Activated T-cell treated with anti-CD3 and anti-CD28 coated beads for 48 hours (primary cell): ENCODE measurements at regions not wholly inside any gene's neighbourhood (a gene's known extent, or its start where the extent isn't known, plus 50 kb on each side); places are given as distances from the start of the nearest gene placed in this dataset.
"Not testable (repeated sequence)": the region's sequence is repeated elsewhere in the genome, so short reads cannot be mapped to it uniquely, and the experiment has no call there.

ENCODE experiments used
- DNase-seq: peaks from one replicate; pipeline ENCODE4 v3.0.0-alpha.2; 2020; ENCODE audit warnings: low read depth

DNA sequence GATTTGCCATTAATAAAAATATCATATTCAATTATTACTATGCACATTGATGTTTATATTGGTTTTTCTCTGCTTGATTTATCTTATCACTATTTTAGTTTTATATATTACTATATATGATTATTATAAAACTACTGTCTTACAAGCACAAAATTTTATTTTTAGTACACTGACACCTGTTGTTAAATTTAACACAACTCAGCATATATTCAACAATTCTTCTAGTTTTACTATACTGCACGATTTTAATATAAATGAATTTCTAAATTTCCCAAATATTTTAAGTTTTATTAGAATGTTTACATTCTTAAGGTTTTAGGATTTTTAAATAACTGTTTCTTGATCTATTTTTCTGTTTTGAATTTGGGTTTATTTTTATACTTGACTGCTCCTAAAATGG is 889.8 kb upstream of the GJE1 start:
- no peak for DNase-seq

GRCh38 chr6:141229296-141229695 is 903.4 kb upstream of the GJE1 start:
- DNase-seq = no peak

DNA sequence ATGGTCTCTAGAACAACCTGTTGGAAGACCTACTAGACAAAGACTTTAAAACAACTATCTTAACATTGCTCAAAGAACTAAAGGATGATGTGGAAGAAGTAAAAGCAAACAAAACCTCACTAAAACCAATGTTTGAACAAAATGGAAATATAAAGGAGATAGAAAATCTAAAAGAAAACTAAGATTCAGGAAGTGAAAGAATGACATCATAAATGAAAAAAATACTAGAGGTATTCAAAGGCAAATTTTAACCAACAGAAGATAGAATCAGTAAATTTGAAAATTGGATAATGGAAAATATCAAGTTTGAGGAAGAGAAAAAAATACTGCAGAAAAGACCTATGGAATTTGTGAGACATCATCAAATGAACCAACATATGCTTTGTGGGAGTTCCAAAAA is 914.1 kb upstream of the GJE1 start:
- DNase-seq = no peak

GRCh38 chr6:141216726-141217125 is 916.0 kb upstream of the GJE1 start:
- no peak for DNase-seq

GRCh38 chr6:141212296-141212695 is 920.4 kb upstream of the GJE1 start:
- DNase-seq = no peak

DNA sequence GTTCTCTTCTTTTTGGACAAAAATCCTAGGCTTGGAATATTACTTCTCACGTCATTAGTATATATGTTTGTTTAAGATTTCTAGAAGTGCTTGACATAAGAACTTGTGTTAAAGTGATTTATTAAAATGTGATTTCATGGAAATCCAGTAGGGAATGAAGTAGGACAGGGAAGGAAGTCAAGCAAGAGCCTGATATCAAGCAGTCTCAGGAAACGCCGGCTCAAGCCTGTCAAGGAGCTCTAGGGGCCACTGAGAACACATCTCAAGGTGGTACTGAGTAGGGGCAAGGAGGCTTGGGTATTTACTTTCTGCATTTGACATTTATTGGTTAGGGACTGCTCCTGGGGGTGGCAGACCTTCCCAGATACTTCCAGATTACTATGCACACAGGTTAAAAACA is 920.9 kb upstream of the GJE1 start:
- DNase-seq = no peak

DNA sequence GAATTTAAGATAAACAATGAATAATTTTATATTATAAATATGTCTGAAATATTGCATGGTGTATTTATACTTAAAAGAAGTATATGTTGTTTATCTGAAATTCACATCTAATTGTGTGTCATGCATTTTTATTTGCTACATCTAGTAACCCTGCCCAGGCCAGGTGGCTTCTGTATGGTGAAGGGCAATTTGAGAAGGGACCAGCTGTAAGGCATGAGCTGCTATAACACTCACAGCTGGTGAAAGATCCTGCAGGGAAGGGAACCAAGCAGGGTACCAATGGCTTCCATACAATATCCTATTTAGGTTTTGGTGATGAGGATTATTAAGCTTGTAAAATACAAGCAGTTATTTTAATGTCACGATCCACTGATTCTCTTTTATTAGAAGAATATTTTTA is 921.8 kb upstream of the GJE1 start:
- DNase-seq = no peak

DNA sequence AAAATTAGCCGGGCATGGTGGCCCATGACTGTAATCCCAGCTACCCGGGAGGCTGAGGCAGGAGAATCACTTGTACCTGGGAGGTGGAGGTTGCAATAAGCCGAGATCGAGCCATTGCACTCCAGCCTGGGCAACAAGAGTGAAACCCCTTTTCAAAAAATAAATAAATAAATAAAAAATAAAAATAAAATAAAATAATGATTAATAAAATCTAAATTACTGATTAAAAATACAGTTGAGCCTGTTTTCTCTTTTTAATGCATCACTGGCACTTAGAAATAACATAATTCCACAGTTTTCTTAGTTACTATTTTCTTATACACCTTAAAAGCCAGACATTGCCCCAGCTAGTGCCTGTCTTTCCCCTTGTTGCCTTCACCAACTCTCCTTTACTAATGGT is 922.8 kb upstream of the GJE1 start:
- no peak for DNase-seq

GRCh38 chr6:141208101-141208500 is 924.6 kb upstream of the GJE1 start:
- no peak for DNase-seq

DNA sequence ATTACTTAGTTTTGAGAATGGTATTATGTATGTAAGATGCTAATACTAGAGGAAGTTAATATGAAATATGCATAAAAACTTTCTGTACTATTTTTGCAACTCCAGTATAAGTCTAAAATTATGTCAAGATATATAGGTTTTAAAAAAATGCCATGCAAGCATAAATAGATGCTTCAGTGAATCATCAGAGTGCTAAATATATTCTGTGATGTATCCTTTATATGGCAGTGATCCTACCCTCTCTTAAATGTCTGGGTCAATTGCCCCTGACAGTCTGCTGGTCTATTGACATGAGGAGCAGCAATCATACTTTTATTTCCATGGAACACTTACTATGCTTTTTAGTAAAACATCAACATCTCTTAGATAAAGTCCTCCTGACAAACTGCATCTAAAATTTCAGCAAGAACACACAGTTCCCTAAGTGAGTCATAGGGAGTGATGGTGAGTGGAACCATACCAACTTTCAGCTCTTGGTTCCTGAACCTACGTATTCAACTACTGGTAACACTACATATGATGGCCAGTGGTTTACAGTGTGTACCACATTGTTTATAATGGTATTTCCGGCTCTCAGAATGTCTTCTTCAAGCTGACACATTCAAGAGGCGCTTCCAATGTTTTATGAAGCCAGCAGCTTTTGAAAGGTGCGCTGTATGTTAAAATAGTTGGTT is 928.7 kb upstream of the GJE1 start:
- DNase-seq = no peak

DNA sequence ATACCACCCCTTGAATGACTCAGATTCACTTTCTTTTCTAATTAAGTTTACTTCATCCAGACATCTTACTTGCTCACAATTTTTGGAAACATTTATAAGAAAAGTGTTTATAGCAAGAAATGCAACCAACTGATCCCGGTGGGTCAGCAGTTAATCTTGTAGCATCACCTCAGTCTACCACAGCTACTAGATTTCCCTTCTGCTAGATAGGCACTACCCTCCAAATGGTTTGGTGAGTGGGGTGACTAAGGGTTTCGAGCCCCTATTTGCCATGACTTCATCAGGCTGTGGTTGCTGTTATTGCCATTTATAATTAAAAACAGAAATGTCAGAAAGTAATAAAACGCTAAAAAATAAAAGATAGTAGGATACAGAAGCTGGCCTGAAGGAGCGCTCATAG is 930.1 kb upstream of the GJE1 start:
- no peak for DNase-seq

DNA sequence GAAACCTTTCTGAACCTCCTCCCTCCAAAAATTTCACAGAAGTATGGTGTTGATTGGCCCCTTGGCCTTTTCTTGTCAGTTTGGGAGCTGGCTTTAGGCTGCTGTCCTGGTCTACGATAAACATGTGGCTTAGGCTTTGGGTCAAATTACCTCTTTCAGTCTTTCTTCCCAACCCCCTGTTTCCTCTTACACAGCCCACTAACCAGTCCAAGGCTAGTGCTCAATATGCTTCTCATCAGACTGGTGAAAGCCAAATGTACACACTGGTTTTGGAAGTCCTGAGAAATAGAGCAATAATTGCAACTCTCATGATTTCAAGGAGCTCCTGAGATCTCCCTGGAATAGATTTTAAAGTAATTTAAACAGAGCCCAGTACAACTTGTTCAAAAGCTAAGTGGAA is 933.7 kb upstream of the GJE1 start:
- no peak for DNase-seq

- no peak for DNase-seq
These were observed 937.4 kb upstream of the GJE1 start for GRCh38 chr6:141195251-141195832.

DNA sequence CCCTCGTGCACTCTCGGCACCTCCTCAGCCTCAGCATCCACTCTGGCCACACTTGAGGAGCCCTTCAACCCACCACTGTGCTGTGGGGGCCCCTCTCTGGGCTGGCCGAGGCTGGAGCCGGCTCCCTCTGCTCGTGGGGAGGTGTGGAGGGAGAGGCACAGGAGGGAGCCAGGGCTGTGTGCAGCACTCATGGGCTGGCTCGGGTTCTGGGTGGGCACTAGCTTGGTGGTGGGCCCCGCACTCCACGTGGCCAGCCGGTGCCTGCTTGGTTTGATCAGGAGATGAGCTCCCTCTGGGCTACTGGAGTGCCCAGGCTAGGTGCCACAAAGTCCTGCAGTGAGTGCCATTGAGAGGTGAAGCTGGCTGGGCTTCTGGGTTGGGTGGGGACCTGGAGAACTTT is 949.4 kb upstream of the GJE1 start:
- no peak for DNase-seq

DNA sequence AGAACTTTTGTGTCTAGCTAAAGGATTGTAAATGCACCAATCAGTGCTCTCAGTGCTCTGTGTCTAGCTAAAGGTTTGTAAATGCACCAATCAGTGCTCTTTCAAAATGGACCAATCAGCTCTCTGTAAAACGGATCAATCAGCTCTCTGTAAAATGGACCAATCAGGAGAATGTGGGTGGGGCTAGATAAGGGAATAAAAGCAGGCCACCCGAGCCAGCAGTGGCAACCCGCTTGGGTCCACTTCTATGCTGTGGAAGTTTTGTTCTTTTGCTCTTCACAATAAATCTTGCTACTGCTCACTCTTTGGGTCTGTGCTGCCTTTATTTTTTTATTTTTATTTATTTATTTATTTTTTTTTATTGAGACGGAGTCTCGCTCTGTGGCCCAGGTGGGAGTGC is 957.3 kb upstream of the GJE1 start:
- not testable (repeated sequence) for DNase-seq

GRCh38 chr6:141174932-141175331 is 957.8 kb upstream of the GJE1 start:
- no peak for DNase-seq

DNA sequence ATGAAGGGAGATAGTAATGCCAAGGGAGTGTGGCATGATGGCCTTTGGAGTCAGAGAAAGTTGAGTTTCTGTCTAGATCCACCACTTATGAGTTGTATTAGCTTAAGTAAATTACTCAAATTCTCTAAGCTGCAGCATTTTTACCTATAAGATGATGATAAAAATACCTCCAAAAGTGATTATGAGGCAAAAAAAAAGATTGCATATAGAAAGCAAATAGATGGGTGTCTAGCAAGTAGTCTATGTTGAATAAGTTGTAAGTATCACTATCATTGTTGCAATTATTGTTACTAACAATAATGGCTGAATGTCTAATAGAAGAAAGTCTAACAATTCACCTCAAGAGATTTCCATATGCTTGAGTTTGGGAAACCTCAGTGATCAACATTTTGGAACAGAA is 959.2 kb upstream of the GJE1 start:
- no peak for DNase-seq

DNA sequence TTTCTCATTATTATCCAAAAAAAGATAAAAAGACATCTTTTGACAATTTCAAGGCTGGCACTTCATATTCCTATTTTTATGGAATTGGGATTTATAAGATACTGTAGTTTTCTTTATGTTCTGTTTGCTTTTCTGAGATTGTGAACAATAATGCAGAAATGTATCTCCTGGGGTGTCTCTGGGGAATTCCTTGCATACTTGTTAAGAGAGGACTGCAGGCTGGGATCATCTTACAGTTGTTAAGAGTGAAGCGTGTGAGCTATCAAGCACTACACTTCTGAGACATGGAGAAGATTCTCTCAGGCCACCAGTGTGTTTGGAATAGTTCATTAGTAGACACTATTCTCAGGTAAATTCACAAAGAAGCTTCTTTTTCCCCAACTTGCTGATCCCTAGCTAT is 963.3 kb upstream of the GJE1 start:
- DNase-seq = no peak

DNA sequence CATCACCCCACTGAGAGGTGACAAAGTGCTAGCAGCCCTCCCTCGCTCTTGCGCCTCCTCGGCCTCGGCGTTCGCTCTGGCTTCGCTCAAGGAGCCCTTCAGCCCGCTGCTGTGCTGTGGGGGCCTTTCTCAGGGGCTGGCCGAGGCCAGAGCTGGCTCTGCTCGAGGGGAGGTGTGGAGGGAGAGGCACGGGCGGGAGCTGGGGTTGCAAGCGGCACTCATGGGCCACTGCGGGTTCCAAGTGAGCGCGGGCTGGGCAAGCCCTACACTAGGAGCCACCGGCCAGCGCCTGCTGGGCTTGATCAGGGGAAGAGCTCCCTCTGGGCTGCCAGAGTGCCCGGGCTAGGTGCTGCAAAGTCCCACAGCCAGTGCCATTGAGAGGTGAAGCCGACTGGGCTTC is 964.8 kb upstream of the GJE1 start:
- DNase-seq = no peak

GRCh38 chr6:141165002-141165665 is 967.6 kb upstream of the GJE1 start:
- no peak for DNase-seq

GRCh38 chr6:141164042-141164743 is 968.5 kb upstream of the GJE1 start:
- no peak for DNase-seq

DNA sequence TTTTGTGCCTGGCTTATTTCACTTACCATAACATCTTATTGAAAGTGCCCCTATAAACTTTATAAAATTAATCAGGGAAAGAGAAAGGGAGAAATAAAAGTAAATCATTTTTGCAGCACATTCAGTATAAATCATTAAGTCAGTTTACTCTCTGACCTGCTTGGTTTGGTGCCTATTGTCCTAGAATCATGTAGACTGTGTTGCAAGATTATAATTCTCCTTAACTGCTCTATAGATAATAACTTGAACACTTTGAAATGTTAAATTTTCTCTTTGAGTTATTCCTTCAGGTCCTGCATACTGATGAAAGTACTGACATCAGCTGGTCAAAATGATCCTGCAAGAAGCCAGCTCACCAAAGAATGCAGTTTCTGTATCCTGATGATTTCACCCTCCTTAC is 969.6 kb upstream of the GJE1 start:
- no peak for DNase-seq

- no peak for DNase-seq
These were observed 974.0 kb upstream of the GJE1 start for GRCh38 chr6:141158740-141159139.
